Esophagus squamous epithelium (tissue), 5 donors: ENCODE measurements at regions not wholly inside any gene's neighbourhood (a gene's known extent, or its start where the extent isn't known, plus 50 kb on each side); places are given as distances from the start of the nearest gene placed in this dataset.

Experiments
- DNase-seq: peaks from one replicate; lab custom pipeline; 2025; lab: John Stamatoyannopoulos, UW
- H3K27ac ChIP-seq, 4 donors: fragments of 200-600 bp; sonication (generic); one replicate each; pipeline ENCODE4 v1.5.1; 2016 to 2019; ENCODE audit warnings: mild to moderate bottlenecking in 1 of 4
- H3K27me3 ChIP-seq, 4 donors: fragments of 200-600 bp; sonication (generic); 1 replicate in 3 of 4; 2 replicates in 1 of 4; pipeline versions ENCODE4 v1.5.1 to v1.6.0; 2017 to 2021; ENCODE audit warnings: antibody characterized with exemption in 1 of 4
- H3K36me3 ChIP-seq, 3 donors: fragments of 200-600 bp; sonication (generic); one replicate each; pipeline ENCODE4 v1.5.1; 2016 to 2019
- H3K4me1 ChIP-seq, 3 donors: fragments of 200-600 bp; sonication (generic); one replicate each; pipeline ENCODE4 v1.5.1; 2017 to 2019
- H3K4me3 ChIP-seq, 4 donors: fragments of 200-600 bp; sonication (generic); 1 replicate in 3 of 4; 2 replicates in 1 of 4; pipeline ENCODE4 v1.5.1; 2016 to 2019; ENCODE audit warnings: mild to moderate bottlenecking in 2 of 4, moderate library complexity in 1 of 4
- H3K9me3 ChIP-seq, 3 donors: fragments of 200-600 bp; sonication (generic); one replicate each; pipeline ENCODE4 v1.5.1; 2016 to 2019
- CTCF ChIP-seq, 6 experiments: fragments of 450-650 bp in 4 of 6; fragments of 200-600 bp in 2 of 6; sonication (generic) in 2 of 6; IDR thresholded peaks; one replicate each; pipeline ENCODE4 v1.5.1; 2016 to 2019; ENCODE audit warnings: antibody characterized with exemption in 6 of 6, mild to moderate bottlenecking in 4 of 6, moderate library complexity in 4 of 6
- POLR2A ChIP-seq, 4 donors: fragments of 450-650 bp; IDR thresholded peaks; one replicate each; pipeline ENCODE4 v1.6.1; 2017; ENCODE audit warnings: antibody characterized with exemption in 4 of 4, mild to moderate bottlenecking in 4 of 4, moderate library complexity in 3 of 4
- WGBS, 2 donors: methylation state at CpG; one replicate each; pipeline ENCODE4 v1.1.5; 2018; 5-methylcytosine and 5-hydroxymethylcytosine counted together
- intact Hi-C: fragments of 100-400 bp; cut with DNase I; formaldehyde crosslinking; loops from one replicate; pipeline ENCODE4 v1.15.0; 2022
- donor health status: DM: yes; HTN: yes; CAD: no.

GRCh38 chr2:116949249-116949648 is 865.2 kb upstream of the DDX18 start:
- Histone ChIP-seq H3K9me3 (no peaks in the 10 kb centered on the region), H3K4me1 (no peaks in the 10 kb centered on the region), H3K36me3 (no peaks in the 10 kb centered on the region), H3K27me3 (no peaks in the 10 kb centered on the region), H3K4me3 (no peak overlapping the region), H3K27ac (no peak overlapping the region)
- TF ChIP-seq POLR2A (IDR thresholded peaks at IDR 0.05) = no peak
- TF ChIP-seq CTCF (IDR thresholded peaks at IDR 0.05) = no peak
- intact Hi-C loops = no loop called here
- DNase-seq = no peak
- 77 to 81% methylated on average over 3 of the region's 3 CpGs for WGBS, 2 donors

GRCh38 chr2:116952254-116952653 is 862.2 kb upstream of the DDX18 start:
- no peak overlapping the region for H3K4me3 ChIP-seq
- H3K4me1 ChIP-seq = no peaks in the 10 kb centered on the region
- no peaks in the 10 kb centered on the region for H3K36me3 ChIP-seq
- H3K27ac ChIP-seq = no peak overlapping the region
- no peak for DNase-seq
- TF ChIP-seq POLR2A (IDR thresholded peaks at IDR 0.05) (no peak), CTCF (IDR thresholded peaks at IDR 0.05) (peak in 1 of 6 experiments; percentile 16)
- WGBS, 2 donors = 20 to 22% methylated on average over 4 of the region's 4 CpGs
- intact Hi-C loops = no loop called here
- H3K9me3 ChIP-seq = no peaks in the 10 kb centered on the region
- no peaks in the 10 kb centered on the region for H3K27me3 ChIP-seq

- 59 to 64% methylated on average over 2 of the region's 2 CpGs for WGBS, 2 donors
- Histone ChIP-seq H3K27ac (no peak overlapping the region), H3K9me3 (no peaks in the 10 kb centered on the region), H3K4me1 (no peaks in the 10 kb centered on the region), H3K36me3 (no peaks in the 10 kb centered on the region), H3K27me3 (no peaks in the 10 kb centered on the region), H3K4me3 (no peak overlapping the region)
- intact Hi-C loops = no loop called here
- no peak for DNase-seq
- no peak for TF ChIP-seq POLR2A (IDR thresholded peaks at IDR 0.05)
- TF ChIP-seq CTCF (IDR thresholded peaks at IDR 0.05) = no peak
Observed at GRCh38 chr2:116955646-116956045, 858.8 kb upstream of the DDX18 start.

- TF ChIP-seq CTCF (IDR thresholded peaks at IDR 0.05) = no peak
- TF ChIP-seq POLR2A (IDR thresholded peaks at IDR 0.05) = no peak
- Histone ChIP-seq H3K36me3 (no peaks in the 10 kb centered on the region), H3K4me3 (no peak overlapping the region), H3K27ac (no peak overlapping the region), H3K9me3 (peaks cover 0 to 16% (median 3%) of the 10 kb centered on the region in 3 donors), H3K27me3 (no peaks in the 10 kb centered on the region), H3K4me1 (no peaks in the 10 kb centered on the region)
- intact Hi-C loops = no loop called here
- 84 to 98% methylated on average over 3 of the region's 3 CpGs for WGBS, 2 donors
- no peak for DNase-seq
Observed at GRCh38 chr2:116975608-116976007, 838.9 kb upstream of the DDX18 start.

- no peak for DNase-seq
- no peaks in the 10 kb centered on the region for H3K4me1 ChIP-seq
- H3K9me3 ChIP-seq = peaks cover 0 to 20% (median 3%) of the 10 kb centered on the region in 3 donors
- WGBS, 2 donors = 74 to 93% methylated on average over 2 of the region's 2 CpGs
- H3K36me3 ChIP-seq = no peaks in the 10 kb centered on the region
- TF ChIP-seq POLR2A (IDR thresholded peaks at IDR 0.05) (no peak), CTCF (IDR thresholded peaks at IDR 0.05) (no peak)
- no peak overlapping the region for H3K4me3 ChIP-seq
- intact Hi-C loops = no loop called here
- no peaks in the 10 kb centered on the region for H3K27me3 ChIP-seq
- H3K27ac ChIP-seq = no peak overlapping the region
Observed at GRCh38 chr2:116979916-116980764, 834.4 kb upstream of the DDX18 start.
